GM19099 (cell line): ENCODE measurements at regions not wholly inside any gene's neighbourhood (a gene's known extent, or its start where the extent isn't known, plus 50 kb on each side); places are given as distances from the start of the nearest gene placed in this dataset.

Experiments used
- POLR2A ChIP-seq: IDR thresholded peaks from 3 replicates; pipeline ENCODE4 v1.6.1; 2011; ENCODE audit warnings: low read depth; ENCODE audit not compliant: insufficient read length; ENCODE audit errors: extremely low read depth

DNA sequence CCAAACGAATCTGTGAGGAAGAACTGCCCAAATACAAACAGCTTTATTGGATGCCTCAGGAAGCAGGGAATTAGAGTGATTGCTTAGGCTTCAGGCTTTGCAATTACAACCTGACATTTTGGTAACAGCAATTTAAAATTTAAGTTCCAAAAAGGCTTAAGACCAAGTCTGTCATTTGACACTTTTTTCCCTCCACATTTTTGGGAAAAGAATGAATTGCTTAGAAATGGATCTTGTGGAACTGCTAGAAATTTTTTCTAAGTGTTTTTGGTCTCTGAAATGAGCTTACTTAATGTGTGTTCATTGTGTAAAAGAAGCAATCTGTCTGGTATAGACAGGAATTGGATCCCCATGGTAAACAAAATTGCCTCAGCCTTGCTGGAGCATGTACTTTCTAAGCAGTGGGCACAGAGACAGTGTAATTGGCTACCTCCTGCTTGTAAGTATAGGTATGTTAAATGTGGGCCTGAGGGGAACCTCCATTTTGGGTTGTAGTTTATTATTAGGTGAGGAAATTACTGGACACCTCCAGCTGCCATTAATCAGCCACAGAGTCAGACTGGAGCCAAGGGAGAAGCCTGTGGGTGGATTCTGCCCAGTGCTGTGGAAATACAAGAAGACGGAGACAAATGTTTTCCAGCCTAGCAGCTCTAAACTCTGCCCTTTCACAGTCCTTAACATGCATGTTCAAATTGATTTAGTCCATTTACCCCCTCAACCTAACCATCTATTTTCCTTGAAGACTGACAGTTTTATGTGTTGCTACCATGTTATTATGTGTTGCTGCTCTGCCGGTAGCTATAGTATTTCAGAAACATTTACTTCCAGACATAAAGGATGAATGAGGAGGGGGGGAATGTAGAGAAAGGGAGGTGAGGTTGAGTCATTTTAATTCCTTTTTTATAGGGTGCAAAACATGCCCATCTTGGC is 473.0 kb downstream of the SPRY1 start:
- TF ChIP-seq POLR2A, result no peak

- TF ChIP-seq POLR2A, result no peak
Measured at GRCh38 chr4:123870216-123870876, 473.8 kb downstream of the SPRY1 start.

DNA sequence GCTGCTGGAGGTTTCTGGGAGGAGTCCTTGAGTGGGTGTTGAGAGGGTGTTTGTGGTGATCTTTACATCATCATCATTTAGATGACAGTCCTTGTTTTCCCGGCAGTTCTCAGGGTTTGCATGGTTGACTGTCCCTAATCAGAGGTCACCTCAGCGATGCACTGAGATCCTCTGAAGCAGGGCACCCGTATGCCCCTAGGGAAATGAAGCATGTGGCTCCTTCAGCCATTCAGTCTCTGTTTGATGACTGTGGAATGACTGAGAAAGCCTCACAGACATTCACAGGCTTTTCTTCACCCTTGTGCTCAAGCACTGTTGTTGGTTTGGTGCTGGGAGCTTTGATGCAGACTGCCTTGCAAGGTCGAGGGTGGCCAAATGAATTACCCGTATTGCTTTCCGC is 474.7 kb downstream of the SPRY1 start:
- TF ChIP-seq POLR2A, result no peak

DNA sequence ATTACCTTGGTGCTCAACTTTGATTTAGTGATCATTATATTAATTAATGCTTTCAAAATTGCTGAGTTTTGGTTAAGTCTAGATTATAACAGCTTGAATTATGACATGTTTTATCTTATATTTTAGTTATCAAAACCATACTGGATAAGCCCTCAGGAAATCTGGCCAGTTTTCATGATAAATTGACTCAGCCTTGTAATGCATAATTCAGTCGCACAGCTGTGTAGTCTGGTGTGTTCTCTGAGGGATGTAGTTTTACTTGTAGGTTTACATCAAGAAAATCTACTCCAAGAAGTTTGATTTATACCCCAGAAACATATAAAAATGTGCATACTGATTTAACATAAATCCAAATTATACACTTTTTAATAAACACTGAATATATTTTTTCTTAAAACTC is 477.5 kb downstream of the SPRY1 start:
- no peak for TF ChIP-seq POLR2A

- TF ChIP-seq POLR2A, result no peak
Measured at GRCh38 chr4:123876143-123876542, 479.5 kb downstream of the SPRY1 start.

GRCh38 chr4:123876671-123877101 is 480.1 kb downstream of the SPRY1 start:
- no peak for TF ChIP-seq POLR2A

GRCh38 chr4:123877551-123877950 is 481.0 kb downstream of the SPRY1 start:
- TF ChIP-seq POLR2A, result no peak

DNA sequence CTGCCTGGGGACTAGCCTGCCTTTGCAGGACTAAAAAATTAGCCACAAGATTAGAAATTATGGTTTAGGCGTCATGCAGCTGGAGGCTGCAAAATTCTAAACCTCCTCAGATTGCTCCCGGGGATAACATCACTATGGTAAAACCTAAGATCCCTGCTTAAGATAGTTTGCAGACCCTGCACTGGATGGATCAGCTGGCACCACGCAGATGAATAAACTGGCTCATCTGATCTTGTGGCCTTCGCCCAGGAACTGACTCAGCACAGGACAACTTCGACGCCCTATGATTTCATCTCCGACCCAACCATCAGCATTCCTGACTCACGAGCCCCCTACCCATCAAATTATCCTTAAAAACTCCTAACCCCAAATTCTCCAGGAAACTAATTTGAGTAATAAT is 482.4 kb downstream of the SPRY1 start:
- no peak for TF ChIP-seq POLR2A

GRCh38 chr4:123880631-123881030 is 484.0 kb downstream of the SPRY1 start:
- TF ChIP-seq POLR2A, result no peak

- TF ChIP-seq POLR2A, result no peak
Measured at GRCh38 chr4:123884922-123885321, 488.3 kb downstream of the SPRY1 start.

- TF ChIP-seq POLR2A, result no peak
Measured at GRCh38 chr4:123889507-123889906, 492.9 kb downstream of the SPRY1 start.

GRCh38 chr4:123890889-123891288 is 494.3 kb downstream of the SPRY1 start:
- no peak for TF ChIP-seq POLR2A

GRCh38 chr4:123891881-123892280 is 495.3 kb downstream of the SPRY1 start:
- no peak for TF ChIP-seq POLR2A

DNA sequence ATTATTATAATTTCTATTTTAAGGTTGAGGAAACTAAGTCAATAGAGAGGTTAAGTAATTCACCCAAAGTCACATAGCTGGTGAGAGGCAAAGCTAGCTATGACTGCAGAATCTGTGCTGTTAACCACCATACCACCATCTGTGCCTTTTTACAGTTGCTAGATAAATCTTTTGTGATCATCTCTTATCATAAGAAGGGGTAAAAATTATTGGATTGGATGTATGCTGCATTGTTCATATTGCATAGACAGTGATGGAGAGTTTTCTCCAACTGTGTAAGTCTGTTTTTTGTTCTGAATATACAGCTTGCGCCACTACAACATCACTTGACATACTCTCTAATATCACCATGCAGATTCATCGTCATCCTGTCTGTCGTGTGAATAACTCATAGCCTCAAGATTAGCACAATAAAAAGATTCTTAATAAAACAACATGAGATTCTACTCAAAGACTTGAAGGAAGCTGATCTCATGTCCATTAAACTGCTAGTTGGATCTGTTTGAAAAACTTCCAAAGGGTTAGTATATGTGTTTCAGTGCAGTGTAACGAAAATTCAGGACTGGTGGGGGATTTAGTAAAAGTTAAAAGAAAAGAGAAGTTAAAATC is 495.9 kb downstream of the SPRY1 start:
- no peak for TF ChIP-seq POLR2A
